Hematopoietic multipotent progenitor cell treated with erythropoietin and hydrocortisone succinate and interleukin-3 and kit ligand, for 4 days (in vitro differentiated cells): ENCODE measurements at regions not wholly inside any gene's neighbourhood (a gene's known extent, or its start where the extent isn't known, plus 50 kb on each side); places are given as distances from the start of the nearest gene placed in this dataset.
A peak's percentile ranks its signal among the peaks of the same experiment; 100 is the strongest.

Experiments
- DNase-seq: peaks from one replicate; pipeline ENCODE4 v3.0.0-alpha.2; 2015

DNA sequence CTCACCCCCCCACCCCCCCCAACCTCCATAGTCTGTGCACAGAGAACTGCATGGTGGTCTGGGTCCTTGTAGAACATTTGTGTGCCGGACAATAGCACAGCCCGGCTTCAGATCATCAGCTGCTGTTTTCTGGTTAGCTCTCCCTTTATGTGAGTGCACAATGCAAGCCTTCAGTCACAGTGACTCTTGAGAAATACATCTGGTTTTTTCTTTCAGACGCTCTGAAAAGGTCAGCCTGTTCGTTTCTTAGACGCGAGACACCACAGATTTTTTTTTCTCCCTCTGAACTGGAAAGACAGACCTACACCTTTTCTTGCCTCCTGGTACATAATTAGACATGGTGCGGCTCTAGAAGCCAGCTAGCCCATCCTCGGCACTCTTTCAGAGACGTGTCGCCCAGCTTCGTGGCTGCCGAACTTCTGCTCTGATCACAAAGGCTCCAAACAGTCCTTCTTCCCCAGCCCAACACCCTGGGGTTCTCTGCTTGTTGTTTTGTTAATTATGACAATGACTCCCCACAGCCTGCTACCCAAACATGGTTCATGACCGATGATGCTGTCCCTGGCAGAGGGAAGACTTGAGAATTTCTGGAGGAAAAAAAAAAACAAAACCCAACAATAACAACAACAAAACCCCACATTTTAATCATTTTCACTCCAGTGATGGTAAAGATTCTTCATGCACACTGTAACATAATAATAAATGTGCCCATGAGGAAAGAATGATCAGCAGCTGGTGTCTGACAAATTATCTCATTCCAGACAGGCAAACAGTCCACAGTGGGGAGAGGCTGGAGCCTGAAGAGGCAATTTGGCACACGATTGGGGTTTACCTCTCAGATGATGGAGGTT lies 241.4 kb upstream of the ZNF462 start:
- no peak for DNase-seq

- no peak for DNase-seq
Observed at GRCh38 chr9:106622164-106622487, 240.8 kb upstream of the ZNF462 start.

- DNase-seq: no peak
Observed at GRCh38 chr9:106623558-106623957, 239.4 kb upstream of the ZNF462 start.

DNA sequence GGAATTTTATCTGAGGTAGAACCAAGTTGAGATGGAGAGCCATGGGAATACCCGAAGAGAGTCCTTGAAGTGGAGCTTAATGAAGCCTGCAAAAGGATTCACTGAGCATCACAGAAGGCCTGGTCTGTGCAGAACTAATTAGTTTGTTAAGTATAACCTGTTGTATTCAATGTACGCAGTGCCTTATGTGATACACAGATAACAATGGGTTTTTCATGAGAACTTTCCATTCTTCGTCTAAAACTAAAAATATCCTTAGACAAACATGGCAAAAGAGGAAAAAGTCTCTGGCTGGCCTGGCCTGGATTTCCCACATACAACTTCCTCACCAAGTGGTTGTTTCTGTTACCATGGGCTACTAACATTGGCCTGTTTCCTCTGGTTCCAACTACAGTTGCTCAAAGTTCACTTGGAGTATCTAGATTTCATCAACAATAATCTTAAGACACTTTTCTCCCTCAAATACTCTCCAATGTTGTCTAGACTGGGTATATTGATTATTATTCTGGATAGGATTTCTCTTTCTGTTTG lies 237.6 kb upstream of the ZNF462 start:
- no peak for DNase-seq

DNA sequence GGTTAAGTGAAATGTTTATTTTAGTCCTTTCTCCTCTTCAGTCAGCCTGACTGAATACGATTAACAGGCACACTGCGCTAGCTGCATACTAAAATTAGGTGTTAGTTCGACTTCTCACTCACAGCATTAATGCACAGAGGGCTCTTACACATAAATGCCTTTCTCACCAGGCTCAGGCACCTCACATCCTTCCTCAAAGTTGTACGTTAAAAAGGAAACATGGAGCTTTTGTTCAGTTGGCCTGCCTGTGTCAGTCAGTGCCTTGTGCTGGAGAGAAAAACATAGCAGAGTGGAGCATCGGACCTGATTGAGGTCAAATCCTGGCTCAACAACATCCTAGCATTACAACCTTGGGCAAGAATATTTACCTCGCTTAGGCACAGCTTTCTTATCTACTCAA lies 236.0 kb upstream of the ZNF462 start:
- peak; percentile 18 for DNase-seq

- DNase-seq: no peak
Observed at GRCh38 chr9:106632621-106633020, 230.3 kb upstream of the ZNF462 start.

DNA sequence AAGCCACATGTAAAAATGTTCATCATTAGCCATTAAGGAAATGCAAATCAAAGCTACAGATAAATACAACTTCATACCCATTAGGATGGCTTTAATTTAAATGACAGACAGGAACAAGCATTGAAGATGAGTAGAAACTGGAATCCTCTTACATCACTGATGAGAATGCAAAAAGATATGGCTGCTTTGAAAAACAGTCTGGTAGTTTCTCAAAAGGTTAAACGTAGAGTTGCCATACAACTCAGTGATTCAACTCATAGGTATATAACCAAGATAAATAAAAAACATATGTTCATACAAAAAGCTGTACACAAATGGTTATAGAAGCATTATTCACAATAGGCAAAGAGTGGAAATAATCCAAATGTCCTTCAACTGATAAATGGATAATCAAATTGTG lies 228.8 kb upstream of the ZNF462 start:
- DNase-seq: no peak

GRCh38 chr9:106634641-106635040 lies 228.3 kb upstream of the ZNF462 start:
- DNase-seq: no peak

DNA sequence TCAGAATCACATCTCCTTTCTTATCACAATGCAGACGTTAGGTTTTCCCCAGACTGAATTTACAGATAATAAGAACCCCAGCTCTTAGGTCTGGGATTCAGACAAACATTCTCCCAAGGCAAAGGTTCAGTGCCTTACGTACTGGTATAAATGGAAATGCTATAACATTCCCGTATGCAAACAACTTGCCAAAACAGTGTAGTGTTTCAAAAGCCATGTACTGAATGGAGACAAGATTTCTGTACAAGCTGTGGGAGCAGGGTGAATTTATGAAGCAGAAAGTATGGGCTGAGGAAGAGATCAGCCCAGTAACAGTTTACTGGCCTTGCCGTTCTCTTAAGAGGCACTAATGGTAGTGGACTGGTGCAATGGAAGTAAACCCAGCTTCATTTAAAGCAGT lies 225.5 kb upstream of the ZNF462 start:
- DNase-seq: no peak

GRCh38 chr9:106639873-106640568 lies 222.9 kb upstream of the ZNF462 start:
- no peak for DNase-seq

GRCh38 chr9:106643211-106643930 lies 219.6 kb upstream of the ZNF462 start:
- no peak for DNase-seq

DNA sequence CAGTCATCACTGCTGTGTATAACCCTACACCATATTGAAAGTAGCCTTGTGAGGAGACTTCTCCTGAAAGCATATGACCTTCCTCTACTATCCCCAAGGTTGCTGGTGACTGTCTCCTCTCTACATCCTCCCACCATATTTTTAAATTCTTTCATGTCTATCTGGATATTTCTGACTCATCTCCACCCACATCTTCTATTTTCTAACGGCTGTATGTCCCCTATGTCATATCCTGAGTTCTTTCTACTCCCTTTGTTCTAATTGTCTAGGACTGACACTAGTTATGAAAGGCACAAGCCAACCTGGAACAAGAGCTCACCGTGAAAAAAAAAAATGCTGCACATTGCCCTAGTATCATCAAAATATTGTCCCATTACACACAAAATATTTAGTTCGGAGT lies 218.3 kb upstream of the ZNF462 start:
- no peak for DNase-seq

- peak; percentile 3 for DNase-seq
Observed at GRCh38 chr9:106648799-106649198, 214.2 kb upstream of the ZNF462 start.

- DNase-seq: no peak
Observed at GRCh38 chr9:106649664-106650063, 213.3 kb upstream of the ZNF462 start.

- peak; percentile 20 for DNase-seq
Observed at GRCh38 chr9:106653213-106653612, 209.8 kb upstream of the ZNF462 start.

GRCh38 chr9:106655966-106656365 lies 207.0 kb upstream of the ZNF462 start:
- DNase-seq: no peak

DNA sequence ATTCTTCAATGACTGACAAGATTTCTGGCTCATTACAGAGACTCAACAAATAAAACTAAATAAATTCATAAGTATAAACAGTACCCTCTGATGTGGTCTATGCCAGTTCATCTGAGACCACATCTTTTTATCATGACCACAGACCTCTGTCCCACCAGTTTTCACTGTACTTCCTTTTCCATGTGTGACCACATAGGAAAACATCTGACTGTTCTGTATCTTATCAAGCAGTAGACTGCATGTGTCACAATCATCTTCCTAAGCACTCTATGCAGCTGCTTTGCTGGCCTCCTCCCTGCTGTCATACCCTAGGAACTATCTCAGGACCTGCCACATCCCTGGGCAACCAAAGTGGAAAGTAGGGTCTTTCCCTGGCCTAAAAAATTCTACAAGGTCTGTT lies 205.0 kb upstream of the ZNF462 start:
- DNase-seq: peak; percentile 83

- no peak for DNase-seq
Observed at GRCh38 chr9:106668534-106668933, 194.4 kb upstream of the ZNF462 start.

- no peak for DNase-seq
Observed at GRCh38 chr9:106669835-106670234, 193.1 kb upstream of the ZNF462 start.

GRCh38 chr9:106670418-106670817 lies 192.5 kb upstream of the ZNF462 start:
- no peak for DNase-seq

- DNase-seq: no peak
Observed at GRCh38 chr9:106675780-106676179, 187.2 kb upstream of the ZNF462 start.

- no peak for DNase-seq
Observed at GRCh38 chr9:106677374-106677773, 185.6 kb upstream of the ZNF462 start.

- DNase-seq: no peak
Observed at GRCh38 chr9:106677830-106678229, 185.1 kb upstream of the ZNF462 start.

DNA sequence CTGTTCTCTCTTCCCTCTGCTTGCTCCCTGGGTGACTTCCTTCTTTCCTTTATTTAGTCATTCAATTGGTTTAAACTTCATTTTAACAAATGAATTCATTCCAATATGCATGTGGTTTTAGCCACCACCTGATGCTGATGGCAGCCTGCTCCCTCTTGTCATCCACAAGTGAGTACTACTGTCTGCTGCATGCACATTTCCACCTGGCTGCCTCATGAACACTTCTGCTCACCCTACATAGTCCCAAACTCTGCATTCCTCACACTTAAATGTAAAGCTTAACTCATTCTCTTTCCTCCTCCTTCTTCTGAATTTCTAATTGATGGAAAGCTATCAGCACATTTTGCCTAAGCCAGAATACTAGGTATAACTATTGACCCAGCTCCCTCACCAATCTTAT lies 184.7 kb upstream of the ZNF462 start:
- no peak for DNase-seq
